ENCODE measurements at regions not wholly inside any gene's neighbourhood (a gene's known extent, or its start where the extent isn't known, plus 50 kb on each side); places are given as distances from the start of the nearest gene placed in this dataset.

DNA sequence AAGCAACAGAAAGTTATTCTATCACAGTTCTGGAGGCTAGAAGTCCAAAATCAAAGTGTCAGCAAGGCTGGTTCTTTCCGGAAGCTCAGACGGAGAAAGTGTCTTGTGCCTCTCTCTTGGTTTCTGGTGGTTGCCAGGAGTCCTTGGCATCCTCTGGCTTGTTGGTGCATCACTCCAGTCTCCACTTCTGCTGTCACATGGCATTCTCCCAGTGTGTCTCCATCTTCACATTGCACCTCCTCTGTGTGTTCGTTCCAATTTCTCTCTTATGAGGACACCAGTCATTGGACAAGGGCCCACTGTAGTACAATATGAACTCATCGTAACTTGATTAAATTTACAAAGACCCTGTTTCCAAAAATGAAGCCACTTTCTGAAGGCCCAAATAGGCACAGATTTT is 175.4 kb upstream of the ATP5MC3 start:
- ChIA-PET CTCF (interaction anchor here (1.0 to 1.6 kb wide), 2 partner anchors 11 to 106 kb away, joined by 4 to 5 read pairs; no protein-coding TSS in a partner anchor), POLR2A (no interaction called here)
- no peaks in the 10 kb centered on the region for H3K36me3 Mint-ChIP-seq
- H3K4me3 Mint-ChIP-seq = no peak overlapping the region
- no peaks in the 10 kb centered on the region for H3K4me1 Mint-ChIP-seq
- no peak overlapping the region for H3K27ac Mint-ChIP-seq
- TF ChIP-seq EMX1 (CRISPR knock-in tag; IDR thresholded peaks at IDR 0.05) = no peak
- no peak for TF ChIP-seq CREB1 (CRISPR knock-in tag; IDR thresholded peaks at IDR 0.05)
- TF ChIP-seq SMAD3 (CRISPR knock-in tag; IDR thresholded peaks at IDR 0.05; ENCODE audit: borderline replicate concordance) = no peak
- TF ChIP-seq TEAD1 (CRISPR knock-in tag; IDR thresholded peaks at IDR 0.05) = no peak
- TF ChIP-seq KAT7 (CRISPR knock-in tag; IDR thresholded peaks at IDR 0.05; ENCODE audit: borderline replicate concordance) = no peak
- TF ChIP-seq SP1 (CRISPR knock-in tag; conservative IDR thresholded peaks at IDR 0.05) = no peak
- no peak for TF ChIP-seq ZNF219 (CRISPR knock-in tag; IDR thresholded peaks at IDR 0.05; ENCODE audit: borderline replicate concordance)
- TF ChIP-seq NFE2L1 (CRISPR knock-in tag; IDR thresholded peaks at IDR 0.05) = no peak
- TF ChIP-seq SOX15 (CRISPR knock-in tag; IDR thresholded peaks at IDR 0.05) = no peak
- no peak for TF ChIP-seq MYBL2 (CRISPR knock-in tag; IDR thresholded peaks at IDR 0.05)
- TF ChIP-seq ETV6 (CRISPR knock-in tag; IDR thresholded peaks at IDR 0.05) = no peak
- TF ChIP-seq, protein P1, sequence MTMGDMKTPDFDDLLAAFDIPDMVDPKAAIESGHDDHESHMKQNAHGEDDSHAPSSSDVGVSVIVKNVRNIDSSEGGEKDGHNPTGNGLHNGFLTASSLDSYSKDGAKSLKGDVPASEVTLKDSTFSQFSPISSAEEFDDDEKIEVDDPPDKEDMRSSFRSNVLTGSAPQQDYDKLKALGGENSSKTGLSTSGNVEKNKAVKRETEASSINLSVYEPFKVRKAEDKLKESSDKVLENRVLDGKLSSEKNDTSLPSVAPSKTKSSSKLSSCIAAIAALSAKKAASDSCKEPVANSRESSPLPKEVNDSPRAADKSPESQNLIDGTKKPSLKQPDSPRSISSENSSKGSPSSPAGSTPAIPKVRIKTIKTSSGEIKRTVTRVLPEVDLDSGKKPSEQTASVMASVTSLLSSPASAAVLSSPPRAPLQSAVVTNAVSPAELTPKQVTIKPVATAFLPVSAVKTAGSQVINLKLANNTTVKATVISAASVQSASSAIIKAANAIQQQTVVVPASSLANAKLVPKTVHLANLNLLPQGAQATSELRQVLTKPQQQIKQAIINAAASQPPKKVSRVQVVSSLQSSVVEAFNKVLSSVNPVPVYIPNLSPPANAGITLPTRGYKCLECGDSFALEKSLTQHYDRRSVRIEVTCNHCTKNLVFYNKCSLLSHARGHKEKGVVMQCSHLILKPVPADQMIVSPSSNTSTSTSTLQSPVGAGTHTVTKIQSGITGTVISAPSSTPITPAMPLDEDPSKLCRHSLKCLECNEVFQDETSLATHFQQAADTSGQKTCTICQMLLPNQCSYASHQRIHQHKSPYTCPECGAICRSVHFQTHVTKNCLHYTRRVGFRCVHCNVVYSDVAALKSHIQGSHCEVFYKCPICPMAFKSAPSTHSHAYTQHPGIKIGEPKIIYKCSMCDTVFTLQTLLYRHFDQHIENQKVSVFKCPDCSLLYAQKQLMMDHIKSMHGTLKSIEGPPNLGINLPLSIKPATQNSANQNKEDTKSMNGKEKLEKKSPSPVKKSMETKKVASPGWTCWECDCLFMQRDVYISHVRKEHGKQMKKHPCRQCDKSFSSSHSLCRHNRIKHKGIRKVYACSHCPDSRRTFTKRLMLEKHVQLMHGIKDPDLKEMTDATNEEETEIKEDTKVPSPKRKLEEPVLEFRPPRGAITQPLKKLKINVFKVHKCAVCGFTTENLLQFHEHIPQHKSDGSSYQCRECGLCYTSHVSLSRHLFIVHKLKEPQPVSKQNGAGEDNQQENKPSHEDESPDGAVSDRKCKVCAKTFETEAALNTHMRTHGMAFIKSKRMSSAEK (CRISPR knock-in tag; IDR thresholded peaks at IDR 0.05; ENCODE audit: borderline replicate concordance) = no peak
- ATAC-seq = no peak
- H3K9me3 Mint-ChIP-seq = no peaks in the 10 kb centered on the region
- no peak for DNase-seq (ENCODE audit: low spot score)
- H3K27me3 Mint-ChIP-seq (ENCODE audit: low read depth) = no peaks in the 10 kb centered on the region; the same call in 1 of the 2 replicates

- Mint-ChIP-seq H3K27ac (no peak overlapping the region), H3K9me3 (no peaks in the 10 kb centered on the region), H3K36me3 (no peaks in the 10 kb centered on the region), H3K4me3 (no peak overlapping the region), H3K27me3 (ENCODE audit: low read depth) (no peaks in the 10 kb centered on the region; the same call in 1 of the 2 replicates), H3K4me1 (no peaks in the 10 kb centered on the region)
- POLR2A ChIA-PET = no interaction called here
- DNase-seq (ENCODE audit: low spot score) = no peak
- TF ChIP-seq CREM (CRISPR knock-in tag; IDR thresholded peaks at IDR 0.05) = no peak
- no peak for TF ChIP-seq ZNF219 (CRISPR knock-in tag; IDR thresholded peaks at IDR 0.05; ENCODE audit: borderline replicate concordance)
- TF ChIP-seq JUN (CRISPR knock-in tag; IDR thresholded peaks at IDR 0.05) = no peak
- TF ChIP-seq EMX1 (CRISPR knock-in tag; IDR thresholded peaks at IDR 0.05) = no peak
- TF ChIP-seq, protein P2, sequence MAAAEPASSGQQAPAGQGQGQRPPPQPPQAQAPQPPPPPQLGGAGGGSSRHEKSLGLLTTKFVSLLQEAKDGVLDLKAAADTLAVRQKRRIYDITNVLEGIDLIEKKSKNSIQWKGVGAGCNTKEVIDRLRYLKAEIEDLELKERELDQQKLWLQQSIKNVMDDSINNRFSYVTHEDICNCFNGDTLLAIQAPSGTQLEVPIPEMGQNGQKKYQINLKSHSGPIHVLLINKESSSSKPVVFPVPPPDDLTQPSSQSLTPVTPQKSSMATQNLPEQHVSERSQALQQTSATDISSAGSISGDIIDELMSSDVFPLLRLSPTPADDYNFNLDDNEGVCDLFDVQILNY (CRISPR knock-in tag; IDR thresholded peaks at IDR 0.05) = no peak
- TF ChIP-seq ATF6 (CRISPR knock-in tag; IDR thresholded peaks at IDR 0.05) = no peak
- no peak for TF ChIP-seq NFE2L1 (CRISPR knock-in tag; IDR thresholded peaks at IDR 0.05)
- TF ChIP-seq, protein P3, sequence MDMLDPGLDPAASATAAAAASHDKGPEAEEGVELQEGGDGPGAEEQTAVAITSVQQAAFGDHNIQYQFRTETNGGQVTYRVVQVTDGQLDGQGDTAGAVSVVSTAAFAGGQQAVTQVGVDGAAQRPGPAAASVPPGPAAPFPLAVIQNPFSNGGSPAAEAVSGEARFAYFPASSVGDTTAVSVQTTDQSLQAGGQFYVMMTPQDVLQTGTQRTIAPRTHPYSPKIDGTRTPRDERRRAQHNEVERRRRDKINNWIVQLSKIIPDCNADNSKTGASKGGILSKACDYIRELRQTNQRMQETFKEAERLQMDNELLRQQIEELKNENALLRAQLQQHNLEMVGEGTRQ (CRISPR knock-in tag; IDR thresholded peaks at IDR 0.05) = no peak
- TF ChIP-seq, protein P4, sequence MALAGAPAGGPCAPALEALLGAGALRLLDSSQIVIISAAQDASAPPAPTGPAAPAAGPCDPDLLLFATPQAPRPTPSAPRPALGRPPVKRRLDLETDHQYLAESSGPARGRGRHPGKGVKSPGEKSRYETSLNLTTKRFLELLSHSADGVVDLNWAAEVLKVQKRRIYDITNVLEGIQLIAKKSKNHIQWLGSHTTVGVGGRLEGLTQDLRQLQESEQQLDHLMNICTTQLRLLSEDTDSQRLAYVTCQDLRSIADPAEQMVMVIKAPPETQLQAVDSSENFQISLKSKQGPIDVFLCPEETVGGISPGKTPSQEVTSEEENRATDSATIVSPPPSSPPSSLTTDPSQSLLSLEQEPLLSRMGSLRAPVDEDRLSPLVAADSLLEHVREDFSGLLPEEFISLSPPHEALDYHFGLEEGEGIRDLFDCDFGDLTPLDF (CRISPR knock-in tag; IDR thresholded peaks at IDR 0.05) = no peak
- TF ChIP-seq USF1 (CRISPR knock-in tag; IDR thresholded peaks at IDR 0.05) = no peak
- TF ChIP-seq ESRRA (CRISPR knock-in tag; IDR thresholded peaks at IDR 0.05; ENCODE audit: borderline replicate concordance) = no peak
- TF ChIP-seq, protein P5, sequence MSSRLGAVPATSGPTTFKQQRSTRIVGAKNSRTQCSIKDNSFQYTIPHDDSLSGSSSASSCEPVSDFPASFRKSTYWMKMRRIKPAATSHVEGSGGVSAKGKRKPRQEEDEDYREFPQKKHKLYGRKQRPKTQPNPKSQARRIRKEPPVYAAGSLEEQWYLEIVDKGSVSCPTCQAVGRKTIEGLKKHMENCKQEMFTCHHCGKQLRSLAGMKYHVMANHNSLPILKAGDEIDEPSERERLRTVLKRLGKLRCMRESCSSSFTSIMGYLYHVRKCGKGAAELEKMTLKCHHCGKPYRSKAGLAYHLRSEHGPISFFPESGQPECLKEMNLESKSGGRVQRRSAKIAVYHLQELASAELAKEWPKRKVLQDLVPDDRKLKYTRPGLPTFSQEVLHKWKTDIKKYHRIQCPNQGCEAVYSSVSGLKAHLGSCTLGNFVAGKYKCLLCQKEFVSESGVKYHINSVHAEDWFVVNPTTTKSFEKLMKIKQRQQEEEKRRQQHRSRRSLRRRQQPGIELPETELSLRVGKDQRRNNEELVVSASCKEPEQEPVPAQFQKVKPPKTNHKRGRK (CRISPR knock-in tag; IDR thresholded peaks at IDR 0.05; ENCODE audit: borderline replicate concordance) = no peak
- CTCF ChIA-PET = interaction anchor here (0.6 to 1.6 kb wide), 2 partner anchors 104 to 124 kb away, joined by 4 to 5 read pairs; no protein-coding TSS in a partner anchor
- ATAC-seq = no peak
Observed at GRCh38 chr2:175355246-175355645, 173.7 kb upstream of the ATP5MC3 start.
